Ureter (tissue), 1 donor: ENCODE measurements at regions not wholly inside any gene's neighbourhood (a gene's known extent, or its start where the extent isn't known, plus 50 kb on each side); places are given as distances from the start of the nearest gene placed in this dataset.

Experiments
- DNase-seq: peaks from one replicate; pipeline ENCODE4 v3.0.0-alpha.2; 2020; ENCODE audit warnings: low spot score
- donor health status: DM: yes; HTN: yes; CAD: no.

DNA sequence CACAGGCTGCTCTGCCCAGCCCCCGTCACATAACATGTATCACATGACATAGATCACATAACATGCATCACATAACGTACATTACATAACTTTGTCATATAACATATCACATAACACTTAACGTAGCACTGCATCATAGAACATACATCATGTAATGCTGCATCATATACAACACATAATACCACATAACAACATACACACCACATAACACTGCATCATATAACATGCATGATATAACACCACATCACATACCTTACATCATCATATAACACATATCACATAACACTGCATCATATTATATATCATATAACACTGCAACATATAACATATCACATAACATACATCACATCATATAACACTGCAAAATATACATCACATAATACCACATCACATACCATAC, 83.8 kb downstream of the AXIN2 start:
- DNase-seq, result no peak

DNA sequence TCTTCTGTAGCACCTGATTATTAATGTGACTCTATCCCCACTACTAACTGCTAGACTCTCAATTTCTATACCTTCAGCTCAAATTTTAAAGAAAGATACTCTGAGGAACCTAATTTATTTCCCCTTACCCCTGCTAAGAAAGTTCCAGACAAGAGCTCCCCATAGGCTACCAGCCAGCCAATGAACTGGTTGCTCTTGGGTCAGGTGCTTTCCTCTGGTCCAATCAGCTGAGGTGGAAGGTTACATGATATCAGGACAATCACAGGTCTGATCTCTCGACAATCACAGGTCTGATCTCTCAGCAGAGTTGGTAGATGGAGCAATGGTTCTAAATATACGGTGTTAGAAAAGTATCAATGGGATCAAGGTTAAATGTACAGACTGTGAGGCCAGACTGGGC, 86.8 kb downstream of the AXIN2 start:
- no peak for DNase-seq

DNA sequence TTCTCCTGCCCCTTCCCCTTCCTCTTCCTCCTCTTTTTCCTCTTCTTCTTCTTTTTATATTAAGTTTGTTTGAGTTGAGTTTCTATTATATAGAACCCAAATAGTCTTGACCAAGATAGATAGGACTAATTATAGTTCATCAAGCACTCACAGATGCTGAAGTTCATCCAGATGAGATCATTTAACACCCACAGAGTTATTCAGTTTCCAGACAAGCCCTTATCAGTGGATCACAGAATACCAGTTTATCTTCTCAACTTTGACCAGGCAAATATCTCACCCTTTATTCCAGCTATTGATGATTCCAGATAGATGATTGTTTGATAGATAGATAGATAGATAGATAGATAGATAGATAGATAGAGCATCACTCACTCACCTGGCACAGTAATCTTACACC, 87.5 kb downstream of the AXIN2 start:
- no peak for DNase-seq

DNA sequence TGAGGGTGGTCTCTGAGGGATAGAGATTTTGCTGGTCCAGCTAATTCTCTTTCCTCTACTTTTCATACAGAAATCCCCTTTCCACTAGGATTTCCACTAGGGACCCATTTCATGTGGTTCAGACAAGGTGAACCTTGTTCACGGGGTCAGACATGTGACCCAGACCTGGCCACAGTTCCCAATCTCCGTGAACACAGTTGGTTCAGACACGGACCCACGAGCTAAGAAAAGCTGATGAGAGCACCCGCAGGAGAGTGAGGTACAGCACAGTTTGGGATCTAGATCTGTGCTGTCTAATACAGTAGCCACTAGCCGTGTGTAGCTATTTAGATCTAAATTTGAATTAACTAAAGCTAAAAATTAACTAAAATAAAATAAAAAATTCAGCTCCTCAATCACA, 88.1 kb downstream of the AXIN2 start:
- DNase-seq, result no peak

DNA sequence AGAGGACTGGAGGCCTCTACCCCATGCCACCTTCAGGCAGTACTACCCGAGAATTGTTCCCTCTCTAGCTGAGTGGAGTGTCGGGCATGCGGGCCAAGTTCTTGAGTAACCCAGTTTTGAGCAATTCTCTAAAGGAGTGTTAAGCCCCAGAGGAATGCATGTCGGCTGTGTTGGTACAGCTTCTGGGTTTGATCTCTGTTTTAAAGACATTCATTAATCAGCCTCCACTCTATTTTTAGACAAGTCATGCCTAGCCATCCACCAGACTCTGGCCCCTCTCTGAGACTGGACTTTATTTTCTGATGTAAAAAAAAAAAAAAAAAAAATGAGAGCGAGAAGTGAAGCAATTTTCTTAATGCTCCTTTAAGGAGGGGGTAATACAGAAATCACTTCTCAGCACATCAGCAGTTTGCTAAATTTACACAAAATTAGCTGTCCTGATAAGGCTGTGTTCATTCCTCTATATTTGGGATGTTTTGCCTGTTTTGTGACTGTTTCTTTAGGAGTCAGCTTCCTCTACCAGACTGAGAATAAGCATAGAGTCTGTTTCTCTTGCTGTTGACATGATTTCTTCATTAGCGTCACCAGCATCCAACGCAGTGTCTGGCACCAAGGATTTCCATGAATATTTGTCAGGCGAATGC, 88.7 kb downstream of the AXIN2 start:
- DNase-seq, result no peak

DNA sequence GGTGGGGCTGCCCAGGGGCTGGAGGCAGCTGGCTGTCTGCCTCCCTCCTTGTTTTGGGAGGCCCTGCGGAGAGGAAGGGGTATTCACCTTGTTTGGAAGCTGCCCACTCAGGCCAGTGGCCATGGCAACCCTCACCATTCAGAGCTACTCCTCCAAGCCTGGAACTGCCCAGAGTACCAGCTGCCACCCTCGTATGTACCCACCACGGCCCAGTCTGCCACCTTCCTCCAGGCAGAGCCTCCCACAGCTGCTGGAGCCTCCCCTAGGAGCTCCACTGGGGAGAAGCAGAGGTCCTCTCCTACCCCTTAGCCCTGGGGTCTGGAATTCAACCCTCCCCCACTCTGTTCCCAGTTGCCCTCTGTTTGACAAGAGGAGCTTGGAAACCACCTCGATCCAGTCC, 90.7 kb downstream of the AXIN2 start:
- no peak for DNase-seq

DNA sequence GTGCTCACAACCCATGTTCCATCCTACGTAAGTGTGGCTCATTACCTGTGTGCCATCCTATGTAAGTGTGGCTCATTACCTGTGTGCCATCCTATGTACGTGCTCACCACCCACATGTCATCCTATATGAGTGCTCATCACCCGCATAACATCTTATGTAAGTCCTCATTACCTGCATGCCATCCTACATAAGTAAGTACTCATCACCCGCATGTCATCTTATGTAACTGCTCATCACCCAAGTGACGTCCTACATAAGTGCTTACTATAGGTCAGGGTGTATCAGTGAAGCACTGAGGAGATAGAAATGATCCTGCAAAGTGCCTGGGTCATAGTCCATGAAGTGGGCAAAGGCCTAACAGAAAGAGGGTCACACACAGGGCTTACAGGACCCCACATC, 93.1 kb downstream of the AXIN2 start:
- no peak for DNase-seq

DNA sequence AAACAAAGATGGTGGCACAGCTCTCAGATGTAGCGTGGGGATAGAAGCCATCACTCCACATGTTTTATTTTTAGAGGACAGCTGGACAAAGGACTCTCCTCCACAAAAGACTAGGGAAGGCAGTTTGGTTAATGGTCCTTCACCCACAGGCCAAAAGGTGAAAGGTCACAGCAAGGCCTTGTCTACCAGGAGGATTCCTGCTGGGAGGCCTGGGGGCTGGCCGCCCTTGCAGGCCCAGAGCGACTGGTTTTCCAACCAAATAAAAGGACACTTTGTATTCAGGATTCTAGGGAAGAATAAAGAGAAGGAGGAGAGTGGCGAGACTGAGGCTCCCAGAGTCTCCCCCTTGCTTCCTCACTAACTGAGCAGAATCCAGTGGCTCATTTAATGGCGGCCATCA, 94.3 kb downstream of the AXIN2 start:
- DNase-seq, result no peak

DNA sequence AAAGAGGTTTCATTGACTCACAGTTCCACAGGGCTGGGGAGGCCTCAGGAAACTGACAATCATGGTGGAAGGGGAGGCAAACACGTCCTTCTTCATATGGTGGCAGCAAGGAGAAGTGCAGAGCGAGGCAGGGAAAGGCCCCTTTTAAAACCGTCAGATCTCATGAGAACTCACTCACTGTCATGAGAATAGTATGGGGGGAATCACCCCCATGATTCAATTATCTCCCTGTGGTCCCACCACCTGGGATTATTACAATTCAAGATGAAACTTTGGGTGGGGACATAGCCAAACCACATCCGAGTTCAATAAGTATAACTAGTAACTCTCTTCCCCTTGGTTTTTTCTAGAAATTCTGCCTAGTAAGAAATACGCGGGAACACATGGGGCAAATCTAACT, 94.9 kb downstream of the AXIN2 start:
- DNase-seq, result no peak

DNA sequence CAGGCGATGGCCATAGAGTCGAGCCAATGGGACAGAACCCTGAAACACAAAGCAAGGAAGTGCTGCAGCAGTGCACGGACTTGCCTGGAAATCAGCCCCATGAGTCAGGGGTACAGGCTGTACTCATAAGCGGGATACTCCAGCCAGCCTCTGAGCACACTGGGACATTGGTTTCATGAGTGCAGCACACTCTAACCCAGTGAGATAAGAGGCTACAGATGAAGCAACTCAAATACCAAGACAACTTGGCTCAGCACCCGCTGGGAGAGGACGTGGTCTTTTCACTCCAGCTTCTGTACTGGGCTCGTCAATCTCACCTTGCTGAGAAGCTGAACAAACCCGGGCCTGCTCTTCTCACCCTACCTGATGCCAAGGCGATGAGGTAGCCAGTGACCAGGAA, 98.2 kb downstream of the AXIN2 start:
- DNase-seq, result peak; percentile 74

DNA sequence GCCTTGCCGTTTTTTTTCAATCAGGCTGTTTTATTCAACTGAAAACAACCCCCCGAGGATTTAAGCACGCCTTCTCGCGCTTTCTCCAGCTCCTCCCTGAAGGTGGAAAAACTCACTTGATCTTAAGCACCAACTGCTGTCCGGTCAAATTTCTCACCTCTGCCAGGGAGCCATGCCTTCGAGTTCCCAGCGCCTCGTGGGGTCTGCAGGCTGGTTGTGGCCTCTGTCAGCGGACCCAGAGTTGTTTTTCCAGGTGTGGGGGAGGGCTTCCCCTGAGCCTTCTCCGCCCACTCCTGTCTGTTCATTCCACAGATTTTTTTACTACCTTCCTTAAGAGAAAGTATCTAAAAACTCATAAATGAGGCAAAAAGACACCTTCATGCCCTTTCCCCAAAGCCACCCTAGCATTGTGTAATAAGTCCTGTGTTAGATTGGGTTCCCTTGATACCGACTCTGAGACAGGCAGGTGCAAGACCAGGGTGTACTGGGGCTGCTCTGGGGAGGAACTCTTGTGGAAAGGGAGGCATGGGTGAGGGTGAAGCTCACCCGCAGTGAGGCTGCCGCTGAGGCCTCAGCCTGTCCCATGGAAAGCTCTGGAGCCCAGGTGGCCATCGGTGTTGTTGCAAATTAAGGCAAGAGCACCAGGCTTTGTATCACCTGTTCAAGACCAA, 101.6 kb downstream of the AXIN2 start:
- DNase-seq, result no peak

DNA sequence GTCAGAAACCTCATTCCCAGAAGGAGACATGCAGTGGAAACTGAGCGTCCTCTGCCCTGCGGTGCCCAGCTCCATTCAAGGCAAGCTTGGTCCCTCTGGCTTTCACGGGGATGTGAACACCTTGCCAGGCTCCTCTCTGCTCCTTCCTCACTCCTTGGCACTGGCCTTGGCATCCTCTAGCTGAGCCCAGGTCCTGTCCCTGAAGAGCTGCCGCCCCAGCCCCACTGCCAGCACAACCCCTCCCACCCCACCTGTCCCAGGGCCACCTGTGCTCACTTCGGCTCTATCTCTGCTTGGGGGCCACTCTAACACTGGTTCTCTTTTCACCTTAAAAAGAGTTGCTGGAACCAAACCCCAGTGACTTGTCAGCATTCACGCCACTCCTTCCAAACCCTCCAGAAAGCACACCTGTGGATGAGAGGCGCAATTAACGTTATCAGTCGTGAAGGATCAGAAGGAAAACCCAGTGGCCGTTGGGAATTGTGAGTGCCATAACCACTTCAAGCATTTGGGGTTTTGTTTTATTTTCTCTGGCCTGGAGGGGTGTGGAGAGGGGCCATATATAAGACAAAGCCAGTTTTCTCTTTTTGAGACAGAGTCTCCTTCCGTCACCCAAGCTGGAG, 103.7 kb downstream of the AXIN2 start:
- DNase-seq, result no peak

DNA sequence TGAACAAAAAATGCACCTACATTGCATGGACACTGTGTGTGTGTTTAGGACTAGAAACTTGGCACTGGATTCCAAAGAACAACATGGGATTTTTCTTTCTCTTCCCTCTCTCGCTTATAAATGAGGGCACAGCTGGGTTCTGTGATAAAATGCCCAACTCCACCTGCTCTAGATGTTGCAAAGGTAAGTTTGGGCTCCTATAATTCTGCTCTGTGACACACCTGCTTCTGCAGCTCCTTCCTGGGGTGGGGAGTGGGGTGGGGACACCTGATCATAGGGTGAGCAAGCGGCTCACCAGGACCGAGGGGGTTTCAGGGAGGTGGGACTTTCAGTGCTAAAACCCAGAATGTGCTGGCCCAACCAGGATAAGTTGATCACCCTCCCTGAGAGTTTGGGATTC, 104.3 kb downstream of the AXIN2 start:
- DNase-seq, result no peak

DNA sequence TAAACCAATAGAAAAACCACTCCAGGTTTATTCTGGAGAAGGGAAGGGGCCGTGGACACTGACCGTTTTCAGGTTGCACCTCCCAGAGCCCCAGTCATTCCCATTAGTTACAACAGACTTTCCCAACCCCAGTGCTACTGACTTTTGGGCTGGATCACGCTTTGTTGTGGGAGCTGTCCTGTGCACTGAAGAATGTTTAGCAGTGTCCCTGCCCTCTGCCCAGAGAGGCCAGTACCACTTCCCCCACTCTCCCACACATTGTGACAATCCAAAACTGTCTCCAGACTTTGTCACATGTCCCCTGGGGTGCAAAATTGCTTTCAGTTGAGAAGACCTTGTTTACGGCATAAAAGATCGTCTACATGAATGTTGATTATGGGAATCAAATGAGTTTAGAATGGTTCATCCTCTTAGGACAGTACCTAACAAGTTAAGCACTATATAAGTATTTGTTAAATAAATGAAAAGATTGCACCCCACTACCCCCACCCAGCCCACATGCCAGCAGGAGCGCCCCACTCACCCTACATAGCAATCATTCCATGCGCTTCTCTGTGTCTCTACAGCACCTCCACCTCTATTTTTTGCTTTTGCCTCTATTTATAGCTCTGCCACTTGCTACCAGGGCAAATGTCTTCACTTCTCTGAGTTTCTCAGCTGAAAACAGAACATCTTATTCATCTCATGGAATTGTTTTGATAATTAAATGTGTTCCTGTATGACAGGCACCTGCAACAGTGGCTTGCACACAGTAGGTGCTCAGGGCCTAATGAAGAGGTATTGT, 104.9 kb downstream of the AXIN2 start:
- no peak for DNase-seq

DNA sequence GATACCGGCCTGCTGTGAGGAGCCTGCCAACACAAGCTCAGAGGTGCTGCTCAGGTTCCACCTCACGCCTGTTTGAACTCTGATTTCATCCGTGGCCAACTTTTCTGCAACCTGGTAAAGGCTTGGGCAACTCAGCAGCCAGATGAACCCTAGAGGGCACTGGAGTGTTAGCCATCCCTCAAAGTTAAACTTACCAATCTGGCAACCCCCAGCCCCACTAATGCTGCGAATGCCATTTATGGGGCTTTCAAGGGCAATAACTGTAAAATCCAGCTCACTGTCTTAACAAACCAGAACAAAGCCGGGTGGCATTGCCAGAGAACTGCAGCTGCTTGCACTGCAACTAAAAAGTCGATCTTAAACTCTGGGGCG, 105.5 kb downstream of the AXIN2 start:
- DNase-seq, result no peak

DNA sequence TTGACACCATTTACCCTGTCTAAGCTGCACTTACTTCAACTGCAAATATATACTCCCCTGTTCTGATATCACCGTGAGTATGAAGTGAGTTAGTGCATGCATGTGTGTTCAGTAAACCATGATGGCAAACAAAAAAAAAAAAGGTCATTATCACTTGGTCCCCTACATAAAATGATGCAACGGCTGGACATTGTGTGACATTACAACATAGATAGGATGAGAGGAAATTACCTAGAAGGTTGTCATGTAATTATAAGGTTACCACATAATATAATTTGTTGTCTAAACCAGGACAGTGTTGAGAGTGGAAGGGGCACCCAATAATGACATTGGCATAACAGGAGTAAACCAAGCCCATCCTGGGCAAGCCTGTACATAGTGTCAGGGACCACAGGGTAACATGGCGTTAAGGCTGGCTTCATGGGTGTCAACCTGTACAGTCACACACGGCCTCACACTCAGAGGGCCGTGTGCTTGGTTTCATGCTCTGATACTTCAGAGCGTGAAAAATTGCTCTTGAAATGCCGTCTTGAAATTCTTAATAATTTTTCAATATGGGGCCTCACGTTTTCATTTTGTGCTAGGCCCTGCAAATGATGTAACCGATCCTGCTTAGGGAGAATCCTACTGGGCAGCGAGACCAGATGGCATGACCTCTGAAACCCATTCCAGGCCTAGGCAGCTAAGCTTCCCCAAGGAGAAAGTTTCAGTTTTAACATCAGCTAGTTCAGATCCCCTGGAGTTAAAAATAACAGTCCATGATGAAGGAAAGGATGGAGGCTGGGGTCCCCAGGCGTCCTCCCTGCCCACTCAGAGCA, 106.1 kb downstream of the AXIN2 start:
- no peak for DNase-seq

DNA sequence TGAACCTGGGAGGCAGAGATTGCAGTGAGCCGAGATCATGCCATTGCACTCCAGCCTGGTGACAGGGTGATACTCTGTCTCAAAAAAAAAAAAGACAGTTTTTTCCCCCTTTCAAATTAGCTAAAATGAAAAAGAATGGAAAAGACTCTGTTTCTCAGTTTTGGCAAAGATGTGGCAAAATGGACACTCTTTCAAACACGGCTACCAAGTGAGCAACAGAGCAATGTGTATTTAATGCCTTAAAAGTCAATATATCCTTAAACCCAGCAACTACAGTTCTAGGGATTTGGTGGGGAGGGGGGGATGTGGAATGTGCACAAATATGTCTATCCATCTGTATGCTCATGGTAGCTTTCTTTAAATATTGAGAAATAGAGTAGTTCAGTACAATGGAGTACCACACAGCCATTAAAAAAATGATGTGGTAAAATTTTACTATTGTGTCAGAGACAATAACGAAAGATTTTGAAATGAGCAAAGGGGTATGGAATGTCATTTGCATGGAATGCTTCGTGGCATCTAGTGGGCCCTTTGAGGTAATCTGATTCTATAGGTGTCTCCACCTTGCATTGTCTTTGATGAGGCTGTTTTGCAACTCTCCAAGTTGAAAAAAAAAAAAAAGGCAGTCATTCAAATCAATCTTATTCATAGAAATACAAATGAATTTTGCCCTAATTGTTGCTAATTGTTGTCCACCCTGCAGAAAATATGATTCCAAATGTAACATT, 108.1 kb downstream of the AXIN2 start:
- no peak for DNase-seq

DNA sequence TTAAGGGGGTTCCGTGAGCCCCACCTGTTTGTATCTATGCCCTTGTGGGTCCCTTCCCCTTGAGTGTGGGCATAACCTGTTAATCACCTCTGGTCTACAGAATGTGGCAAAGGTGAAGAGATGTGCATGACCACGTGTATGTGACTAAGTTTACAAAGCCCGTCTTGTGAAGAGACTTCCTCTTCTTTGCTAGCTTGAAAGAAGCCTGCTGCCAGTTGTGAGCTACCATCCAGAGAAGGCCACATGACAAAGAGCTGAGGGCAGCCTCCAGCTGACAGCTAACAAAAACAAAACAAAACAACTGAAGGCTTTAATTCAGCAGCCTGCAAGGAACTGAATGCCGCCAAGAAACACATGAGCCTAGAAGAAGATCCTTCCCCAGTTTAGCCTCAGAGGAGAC, 112.0 kb downstream of the AXIN2 start:
- DNase-seq, result no peak

DNA sequence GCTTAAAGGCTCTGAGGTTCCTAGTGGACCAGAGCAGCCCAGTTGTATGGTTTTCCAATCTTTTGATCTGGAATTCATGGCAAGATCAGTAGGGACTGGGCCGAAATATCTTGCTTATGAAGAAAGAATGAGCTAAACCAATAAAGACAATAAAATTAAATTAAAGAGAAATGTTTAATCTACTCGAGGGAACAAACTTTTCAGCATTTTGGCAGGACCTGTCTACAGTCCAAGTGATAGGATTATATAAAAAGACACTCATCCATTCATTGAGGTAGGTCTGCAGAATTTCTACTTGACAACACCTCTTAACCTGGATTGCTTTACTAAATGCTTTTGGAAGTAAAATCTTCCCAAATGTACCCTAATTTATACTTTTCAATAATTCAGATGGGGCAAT, 113.6 kb downstream of the AXIN2 start:
- no peak for DNase-seq

DNA sequence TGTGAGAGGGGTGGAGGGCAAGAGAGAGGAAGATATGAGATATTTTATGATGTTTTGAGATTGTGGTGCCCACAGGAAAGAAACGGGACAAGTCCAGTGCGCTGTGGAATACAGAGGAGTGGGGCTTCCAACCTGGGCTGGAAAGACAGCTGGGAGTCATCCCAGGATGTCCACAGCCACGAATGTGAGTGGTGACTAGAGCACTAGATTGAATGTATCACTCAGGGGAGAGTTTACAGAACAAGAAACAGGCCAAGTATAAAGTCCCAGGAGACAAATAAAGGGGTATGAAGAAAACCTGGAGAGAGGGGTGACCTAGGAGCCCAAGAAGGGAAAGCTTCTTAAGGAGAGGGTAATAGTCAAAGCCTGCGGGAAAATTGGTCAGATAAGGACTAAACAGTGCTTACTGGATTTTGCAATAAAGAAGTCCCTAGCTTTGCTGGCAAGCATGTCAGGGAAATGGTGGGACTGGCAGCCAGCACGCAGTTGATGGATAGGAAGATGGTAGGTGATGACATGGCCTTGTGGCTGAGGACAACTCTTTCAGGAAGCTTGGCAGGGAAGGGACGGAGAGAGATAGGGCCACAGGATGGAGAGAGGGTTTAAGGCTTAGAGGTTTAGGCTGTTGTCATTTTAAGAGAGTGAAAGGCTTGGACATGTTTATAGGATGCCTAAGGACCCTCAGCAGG, 114.5 kb downstream of the AXIN2 start:
- DNase-seq, result no peak

DNA sequence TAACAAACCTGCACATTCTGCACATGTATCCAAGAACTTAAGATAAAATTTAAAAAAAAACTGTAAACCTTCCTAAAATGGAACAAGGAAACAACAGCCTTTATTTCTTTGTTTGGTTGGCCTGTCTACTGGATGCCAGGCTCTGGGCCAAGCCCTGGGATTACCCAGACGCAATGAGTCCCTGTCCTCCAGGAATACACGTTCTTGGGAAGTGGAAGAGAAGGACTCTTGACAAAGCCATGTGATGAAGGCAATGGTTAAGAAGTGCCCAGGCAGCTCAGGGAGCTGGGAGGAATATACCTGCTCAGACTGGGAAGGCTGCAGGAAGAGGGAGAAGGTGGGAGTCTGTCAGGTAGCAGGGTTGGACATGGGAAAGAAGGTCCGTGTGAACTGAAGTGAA, 115.4 kb downstream of the AXIN2 start:
- DNase-seq, result no peak
